ENCODE measurements at regions not wholly inside any gene's neighbourhood (a gene's known extent, or its start where the extent isn't known, plus 50 kb on each side); places are given as distances from the start of the nearest gene placed in this dataset.

- H3K4me3 ChIP-seq (replicated peaks in 1 of 3; ENCODE audit: insufficient read depth in 1 of 3, low read depth in 2 of 3, low read length in 3 of 3) = peak overlapping the region in 2 of 3 experiments; percentile 35 to 38; a peak in 2 of 6 replicates
- H3K4me1 ChIP-seq (ENCODE audit: insufficient read depth, low read length) = peaks cover 76% of the 10 kb centered on the region
- no peak for FAIRE-seq
- no peaks in the 10 kb centered on the region for H4K20me1 ChIP-seq (ENCODE audit: insufficient read depth, low read length)
- no TSS peak for BruUV-seq (replicated peaks)
- no peaks in the 10 kb centered on the region for H3K79me2 ChIP-seq (ENCODE audit: insufficient read depth, low read length)
- POLR2A ChIA-PET = interaction anchor here (2.1 kb wide), 1 partner anchor 21 kb away, joined by 9 read pairs; no protein-coding TSS in a partner anchor
- CTCF ChIA-PET (ENCODE audit: low intra/inter-chr PET ratio, low total read pairs) = no interaction called here
- H3K27ac ChIP-seq (ENCODE audit: extremely low read length, insufficient read depth, low read length) = no peak overlapping the region
- intact Hi-C loops (cut with micrococcal nuclease; ENCODE audit: unreplicated experiment) (no loop called here), in situ Hi-C loops (cut with HindIII; ENCODE audit: extremely low pct_ligation_motif_present, low pct_unique_long_range_greater_than_20kb) (no loop called here)
- H2AFZ ChIP-seq (ENCODE audit: low read length) = no peak overlapping the region
- H3K9ac ChIP-seq (ENCODE audit: insufficient read depth, low read depth, low read length) = peak overlapping the region; percentile 33; the same call in 1 of the 2 replicates
- H3K27me3 ChIP-seq (ENCODE audit: control insufficient read depth in 1 of 2, insufficient read depth in 2 of 2, low read length in 2 of 2) = no peaks in the 10 kb centered on the region
- no peaks in the 10 kb centered on the region for H3K36me3 ChIP-seq (replicated peaks in 1 of 2; ENCODE audit: control insufficient read depth in 1 of 2, insufficient read depth in 2 of 2, low read length in 2 of 2)
- no peaks in the 10 kb centered on the region for H3K9me3 ChIP-seq (ENCODE audit: low read length)
- no peak for ATAC-seq
- no peak for DNase-seq (ENCODE audit: low spot score)
- WGBS (ENCODE audit: low lambda C conversion rate) = 83% methylated on average over 31 of the region's 39 CpGs
- peak overlapping the region; percentile 81 for H3K4me2 ChIP-seq (ENCODE audit: low read depth, low read length)
- TF ChIP-seq ZNF713 (CRISPR knock-in tag; IDR thresholded peaks at IDR 0.05) = no peak
- no peak for TF ChIP-seq ZSCAN12 (CRISPR knock-in tag; IDR thresholded peaks at IDR 0.05)
- no peak for TF ChIP-seq ZNF672 (CRISPR knock-in tag; IDR thresholded peaks at IDR 0.05)
- TF ChIP-seq ZNF768 (CRISPR knock-in tag; IDR thresholded peaks at IDR 0.05) = no peak
- no peak for TF ChIP-seq NR1H2 (CRISPR knock-in tag; IDR thresholded peaks at IDR 0.05; ENCODE audit: borderline replicate concordance, low read depth)
- TF ChIP-seq ZNF747 (CRISPR knock-in tag; IDR thresholded peaks at IDR 0.05; ENCODE audit: borderline replicate concordance) = no peak
- TF ChIP-seq HOXA9 (CRISPR knock-in tag; IDR thresholded peaks at IDR 0.05; ENCODE audit: borderline replicate concordance) = no peak
- no peak for TF ChIP-seq NKX3-1 (CRISPR knock-in tag; IDR thresholded peaks at IDR 0.05)
- no peak for TF ChIP-seq BRCA1 (CRISPR knock-in tag; IDR thresholded peaks at IDR 0.05)
- TF ChIP-seq ZNF567 (CRISPR knock-in tag; IDR thresholded peaks at IDR 0.05; ENCODE audit: borderline replicate concordance) = no peak
- TF ChIP-seq, protein P1, sequence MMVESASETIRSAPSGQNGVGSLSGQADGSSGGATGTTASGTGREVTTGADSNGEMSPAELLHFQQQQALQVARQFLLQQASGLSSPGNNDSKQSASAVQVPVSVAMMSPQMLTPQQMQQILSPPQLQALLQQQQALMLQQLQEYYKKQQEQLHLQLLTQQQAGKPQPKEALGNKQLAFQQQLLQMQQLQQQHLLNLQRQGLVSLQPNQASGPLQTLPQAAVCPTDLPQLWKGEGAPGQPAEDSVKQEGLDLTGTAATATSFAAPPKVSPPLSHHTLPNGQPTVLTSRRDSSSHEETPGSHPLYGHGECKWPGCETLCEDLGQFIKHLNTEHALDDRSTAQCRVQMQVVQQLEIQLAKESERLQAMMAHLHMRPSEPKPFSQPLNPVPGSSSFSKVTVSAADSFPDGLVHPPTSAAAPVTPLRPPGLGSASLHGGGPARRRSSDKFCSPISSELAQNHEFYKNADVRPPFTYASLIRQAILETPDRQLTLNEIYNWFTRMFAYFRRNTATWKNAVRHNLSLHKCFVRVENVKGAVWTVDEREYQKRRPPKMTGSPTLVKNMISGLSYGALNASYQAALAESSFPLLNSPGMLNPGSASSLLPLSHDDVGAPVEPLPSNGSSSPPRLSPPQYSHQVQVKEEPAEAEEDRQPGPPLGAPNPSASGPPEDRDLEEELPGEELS (CRISPR knock-in tag; IDR thresholded peaks at IDR 0.05) = no peak
- TF ChIP-seq, protein P2, sequence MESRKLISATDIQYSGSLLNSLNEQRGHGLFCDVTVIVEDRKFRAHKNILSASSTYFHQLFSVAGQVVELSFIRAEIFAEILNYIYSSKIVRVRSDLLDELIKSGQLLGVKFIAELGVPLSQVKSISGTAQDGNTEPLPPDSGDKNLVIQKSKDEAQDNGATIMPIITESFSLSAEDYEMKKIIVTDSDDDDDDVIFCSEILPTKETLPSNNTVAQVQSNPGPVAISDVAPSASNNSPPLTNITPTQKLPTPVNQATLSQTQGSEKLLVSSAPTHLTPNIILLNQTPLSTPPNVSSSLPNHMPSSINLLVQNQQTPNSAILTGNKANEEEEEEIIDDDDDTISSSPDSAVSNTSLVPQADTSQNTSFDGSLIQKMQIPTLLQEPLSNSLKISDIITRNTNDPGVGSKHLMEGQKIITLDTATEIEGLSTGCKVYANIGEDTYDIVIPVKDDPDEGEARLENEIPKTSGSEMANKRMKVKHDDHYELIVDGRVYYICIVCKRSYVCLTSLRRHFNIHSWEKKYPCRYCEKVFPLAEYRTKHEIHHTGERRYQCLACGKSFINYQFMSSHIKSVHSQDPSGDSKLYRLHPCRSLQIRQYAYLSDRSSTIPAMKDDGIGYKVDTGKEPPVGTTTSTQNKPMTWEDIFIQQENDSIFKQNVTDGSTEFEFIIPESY (CRISPR knock-in tag; IDR thresholded peaks at IDR 0.05) = peak; percentile 12; the same call in 1 of the 2 replicates
- no peak for TF ChIP-seq TRAFD1 (CRISPR knock-in tag; IDR thresholded peaks at IDR 0.05; ENCODE audit: borderline replicate concordance)
- TF ChIP-seq BHLHE40 (IDR thresholded peaks at IDR 0.05; ENCODE audit: low read length) = no peak
- no peak for TF ChIP-seq TOE1 (CRISPR knock-in tag; IDR thresholded peaks at IDR 0.05)
- TF ChIP-seq MEIS1 (CRISPR knock-in tag; IDR thresholded peaks at IDR 0.05; ENCODE audit: borderline replicate concordance) = no peak
- no peak for TF ChIP-seq ZNF337 (CRISPR knock-in tag; IDR thresholded peaks at IDR 0.05; ENCODE audit: borderline replicate concordance, low read depth)
Observed at GRCh38 chr6:167662075-167662880, 164.4 kb upstream of the AFDN start.
